Suprapubic skin (tissue), 4 donors: ENCODE measurements at regions not wholly inside any gene's neighbourhood (a gene's known extent, or its start where the extent isn't known, plus 50 kb on each side); places are given as distances from the start of the nearest gene placed in this dataset.

Experiments
- DNase-seq, 2 donors: peaks; one replicate each; pipeline ENCODE4 v3.0.0-alpha.2; 2019; ENCODE audit warnings: low spot score in 2 of 2
- H3K27ac ChIP-seq: fragments of 200-600 bp; sonication (generic); one replicate; pipeline ENCODE4 v1.5.1; 2019
- H3K27me3 ChIP-seq: fragments of 200-600 bp; sonication (generic); one replicate; pipeline ENCODE4 v1.5.1; 2019
- H3K36me3 ChIP-seq: fragments of 200-600 bp; sonication (generic); one replicate; pipeline ENCODE4 v1.5.1; 2019
- H3K4me1 ChIP-seq: fragments of 200-600 bp; sonication (generic); one replicate; pipeline ENCODE4 v1.5.1; 2019
- H3K4me3 ChIP-seq: fragments of 200-600 bp; sonication (generic); one replicate; pipeline ENCODE4 v1.5.1; 2019; ENCODE audit warnings: mild to moderate bottlenecking
- H3K9me3 ChIP-seq: fragments of 200-600 bp; sonication (generic); one replicate; pipeline ENCODE4 v1.5.1; 2019
- EP300 ChIP-seq: sonication (generic); formaldehyde crosslinking; IDR thresholded peaks from one replicate; pipeline ENCODE4 v1.6.1; 2017; ENCODE audit warnings: antibody characterized with exemption
- POLR2A ChIP-seq, 2 donors: fragments of 450-650 bp; IDR thresholded peaks; one replicate each; pipeline ENCODE4 v1.6.1; 2017; ENCODE audit warnings: antibody characterized with exemption in 2 of 2, mild to moderate bottlenecking in 2 of 2, moderate library complexity in 2 of 2
- POLR2AphosphoS5 ChIP-seq, 3 donors: sonication (generic); formaldehyde crosslinking; IDR thresholded peaks; one replicate each; pipeline ENCODE4 v1.6.1; 2017; ENCODE audit warnings: antibody characterized with exemption in 3 of 3
- WGBS: methylation state at CpG from one replicate; pipeline ENCODE4 v1.1.5; 2018; 5-methylcytosine and 5-hydroxymethylcytosine counted together
- TF ChIP-seq, protein P1 (sequence below), 2 donors: fragments of 200-600 bp in 1 of 2; fragments of 450-650 bp in 1 of 2; sonication (generic) in 1 of 2; IDR thresholded peaks; one replicate each; pipeline ENCODE4 v1.5.1; 2016 to 2019; ENCODE audit warnings: antibody characterized with exemption in 2 of 2, mild to moderate bottlenecking in 1 of 2, moderate library complexity in 1 of 2

GRCh38 chr2:76252704-76253103, 542.0 kb upstream of the GCFC2 start:
- H3K27ac ChIP-seq = no peak overlapping the region
- WGBS = 29% methylated on average over 1 of the region's 1 CpG
- H3K27me3 ChIP-seq = no peaks in the 10 kb centered on the region
- H3K4me3 ChIP-seq = no peak overlapping the region
- no peaks in the 10 kb centered on the region for H3K36me3 ChIP-seq
- H3K9me3 ChIP-seq = no peaks in the 10 kb centered on the region
- DNase-seq = no peak
- H3K4me1 ChIP-seq = no peaks in the 10 kb centered on the region
- TF ChIP-seq POLR2AphosphoS5 (IDR thresholded peaks at IDR 0.05) (no peak), POLR2A (IDR thresholded peaks at IDR 0.05) (no peak), EP300 (no peak)
- TF ChIP-seq, protein P1, sequence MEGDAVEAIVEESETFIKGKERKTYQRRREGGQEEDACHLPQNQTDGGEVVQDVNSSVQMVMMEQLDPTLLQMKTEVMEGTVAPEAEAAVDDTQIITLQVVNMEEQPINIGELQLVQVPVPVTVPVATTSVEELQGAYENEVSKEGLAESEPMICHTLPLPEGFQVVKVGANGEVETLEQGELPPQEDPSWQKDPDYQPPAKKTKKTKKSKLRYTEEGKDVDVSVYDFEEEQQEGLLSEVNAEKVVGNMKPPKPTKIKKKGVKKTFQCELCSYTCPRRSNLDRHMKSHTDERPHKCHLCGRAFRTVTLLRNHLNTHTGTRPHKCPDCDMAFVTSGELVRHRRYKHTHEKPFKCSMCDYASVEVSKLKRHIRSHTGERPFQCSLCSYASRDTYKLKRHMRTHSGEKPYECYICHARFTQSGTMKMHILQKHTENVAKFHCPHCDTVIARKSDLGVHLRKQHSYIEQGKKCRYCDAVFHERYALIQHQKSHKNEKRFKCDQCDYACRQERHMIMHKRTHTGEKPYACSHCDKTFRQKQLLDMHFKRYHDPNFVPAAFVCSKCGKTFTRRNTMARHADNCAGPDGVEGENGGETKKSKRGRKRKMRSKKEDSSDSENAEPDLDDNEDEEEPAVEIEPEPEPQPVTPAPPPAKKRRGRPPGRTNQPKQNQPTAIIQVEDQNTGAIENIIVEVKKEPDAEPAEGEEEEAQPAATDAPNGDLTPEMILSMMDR (IDR thresholded peaks at IDR 0.05) = no peak

GRCh38 chr2:76251342-76251741, 540.6 kb upstream of the GCFC2 start:
- WGBS = 84% methylated on average over 2 of the region's 2 CpGs

DNA sequence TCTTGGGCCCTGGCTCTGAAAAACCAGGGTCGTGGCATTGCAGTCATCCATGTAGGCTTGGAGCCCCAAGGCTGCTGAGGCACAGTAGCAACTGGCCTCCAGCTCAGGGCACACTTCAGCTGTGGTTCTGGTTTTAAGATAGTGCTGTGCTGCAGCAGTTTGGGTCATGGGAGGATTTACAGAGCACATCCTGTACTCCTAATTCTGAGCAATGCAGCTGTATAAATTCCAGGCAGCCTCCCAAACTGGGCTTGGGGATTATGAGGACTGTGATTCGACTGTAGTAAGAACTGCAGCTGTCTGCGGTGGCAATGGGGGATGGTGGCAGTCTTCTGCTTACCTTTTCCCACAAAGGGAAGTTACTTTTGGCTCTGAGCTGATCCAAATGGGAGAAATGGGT, 536.3 kb upstream of the GCFC2 start:
- Histone ChIP-seq H3K4me1 (no peaks in the 10 kb centered on the region), H3K27ac (no peak overlapping the region), H3K36me3 (no peaks in the 10 kb centered on the region), H3K27me3 (no peaks in the 10 kb centered on the region), H3K9me3 (no peaks in the 10 kb centered on the region), H3K4me3 (no peak overlapping the region)
- no peak for DNase-seq
- WGBS = 60% methylated on average over 2 of the region's 3 CpGs
- TF ChIP-seq EP300 (no peak), POLR2A (IDR thresholded peaks at IDR 0.05) (no peak), POLR2AphosphoS5 (IDR thresholded peaks at IDR 0.05) (no peak)
- TF ChIP-seq, protein P1 (IDR thresholded peaks at IDR 0.05) = no peak

More at GRCh38 chr2:76251342-76251741, 540.6 kb upstream of the GCFC2 start:
- Histone ChIP-seq H3K4me1 (no peaks in the 10 kb centered on the region), H3K4me3 (no peak overlapping the region), H3K36me3 (no peaks in the 10 kb centered on the region), H3K27me3 (no peaks in the 10 kb centered on the region), H3K27ac (no peak overlapping the region), H3K9me3 (no peaks in the 10 kb centered on the region)
- TF ChIP-seq POLR2AphosphoS5 (IDR thresholded peaks at IDR 0.05) = no peak
- TF ChIP-seq EP300 = no peak
- no peak for TF ChIP-seq POLR2A (IDR thresholded peaks at IDR 0.05)
- TF ChIP-seq, protein P1 (IDR thresholded peaks at IDR 0.05) = no peak
- no peak for DNase-seq

DNA sequence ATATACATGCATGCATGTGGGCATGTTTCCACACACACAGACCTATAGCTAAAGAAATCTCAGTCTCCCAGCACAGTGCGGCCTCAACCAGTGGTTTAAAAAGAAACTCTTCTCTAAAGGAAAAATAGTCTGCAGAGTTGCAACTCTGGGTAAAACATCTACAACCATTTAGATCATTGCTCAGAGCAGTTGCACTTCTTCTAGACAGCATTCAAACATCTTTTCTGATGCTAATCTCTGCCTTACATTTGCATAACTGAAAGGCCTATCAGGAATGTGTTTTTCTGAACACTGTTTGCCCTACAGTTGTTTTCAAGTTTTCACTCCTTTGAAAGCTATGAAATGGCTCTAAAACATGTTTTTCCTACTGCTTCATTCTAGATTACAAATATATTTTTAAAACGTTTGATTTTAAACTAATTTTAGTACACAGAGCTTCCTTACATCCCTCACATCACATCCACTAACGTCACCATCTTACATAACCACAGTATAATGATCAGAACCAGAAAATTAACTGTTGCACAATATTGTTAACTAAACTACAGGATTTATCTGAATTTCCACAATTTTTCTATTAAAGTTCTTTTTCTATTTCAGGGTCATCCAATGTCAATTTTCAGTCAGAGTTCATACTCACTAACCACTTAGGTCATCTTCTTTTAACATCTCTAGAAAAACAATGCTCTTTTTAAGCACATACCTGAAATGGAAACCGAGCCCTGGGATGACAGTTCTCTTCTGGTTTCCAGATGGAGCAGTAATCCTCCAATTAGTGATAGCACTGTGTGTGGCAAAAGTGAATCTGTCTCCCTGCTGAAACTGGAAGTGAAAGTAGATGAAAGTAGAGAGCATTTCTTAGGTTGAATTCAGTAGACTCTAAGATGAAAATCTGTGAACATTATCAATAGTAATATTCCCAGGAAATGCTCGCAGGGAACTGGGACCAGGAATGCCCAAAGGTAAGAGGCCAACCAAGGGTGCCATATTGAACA, 501.6 kb upstream of the GCFC2 start:
- Histone ChIP-seq H3K4me1 (no peaks in the 10 kb centered on the region), H3K4me3 (no peak overlapping the region), H3K9me3 (no peaks in the 10 kb centered on the region), H3K27ac (no peak overlapping the region), H3K36me3 (no peaks in the 10 kb centered on the region), H3K27me3 (no peaks in the 10 kb centered on the region)
- DNase-seq = no peak
- 52% methylated on average over 5 of the region's 5 CpGs for WGBS
- no peak for TF ChIP-seq EP300

DNA sequence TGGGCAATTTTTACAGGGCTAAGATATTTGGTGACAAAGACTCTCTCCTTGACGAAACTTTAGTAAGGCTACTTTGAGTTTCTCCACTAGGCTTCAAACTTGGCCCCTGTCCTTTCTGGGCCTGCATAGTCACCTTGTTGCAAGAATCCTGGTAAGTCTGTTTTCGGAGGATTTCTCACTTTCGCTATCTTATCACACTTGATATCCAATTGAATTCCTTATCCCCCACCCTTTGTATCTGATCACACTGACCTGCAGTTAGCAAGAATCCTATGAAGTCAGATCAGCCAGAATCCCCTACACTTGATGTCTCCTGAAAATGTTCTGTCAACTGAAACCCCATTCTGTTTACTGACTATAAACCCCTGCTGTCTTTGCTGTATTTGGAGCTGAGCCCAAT, 499.8 kb upstream of the GCFC2 start:
- H3K4me1 ChIP-seq = no peaks in the 10 kb centered on the region
- no peaks in the 10 kb centered on the region for H3K27me3 ChIP-seq
- no peaks in the 10 kb centered on the region for H3K9me3 ChIP-seq
- no peak overlapping the region for H3K27ac ChIP-seq
- no peak overlapping the region for H3K4me3 ChIP-seq
- DNase-seq = no peak
- no peaks in the 10 kb centered on the region for H3K36me3 ChIP-seq
- no peak for TF ChIP-seq EP300
- TF ChIP-seq, protein P1 (IDR thresholded peaks at IDR 0.05) = no peak
- no peak for TF ChIP-seq POLR2A (IDR thresholded peaks at IDR 0.05)
- no peak for TF ChIP-seq POLR2AphosphoS5 (IDR thresholded peaks at IDR 0.05)
- WGBS = 83% methylated on average over 3 of the region's 3 CpGs
